Adrenal gland (tissue), 9 donors: ENCODE measurements at regions not wholly inside any gene's neighbourhood (a gene's known extent, or its start where the extent isn't known, plus 50 kb on each side); places are given as distances from the start of the nearest gene placed in this dataset.

Experiments used
- DNase-seq, 7 donors: peaks; one replicate each; pipeline ENCODE4 v3.0.0-alpha.2; 2019 to 2020
- H3K27ac ChIP-seq, 5 donors: fragments of 200-600 bp; sonication (generic) in 4 of 5; 1 replicate in 3 of 5; 2 replicates in 2 of 5; pipeline versions ENCODE4 v1.5.1 to v1.8.0; 2016 to 2020; ENCODE audit warnings: mild to moderate bottlenecking in 1 of 5
- H3K27me3 ChIP-seq: fragments of 200-600 bp; 2 replicates; pipeline ENCODE4 v1.8.0; 2021
- H3K36me3 ChIP-seq, 2 donors: fragments of 200-600 bp; replicated peaks in 1 of 2; 1 replicate in 1 of 2; 2 replicates in 1 of 2; pipeline versions ENCODE4 v1.5.1 to v1.8.0; 2018 to 2022
- H3K4me1 ChIP-seq, 2 donors: fragments of 200-600 bp; replicated peaks in 1 of 2; 1 replicate in 1 of 2; 2 replicates in 1 of 2; pipeline versions ENCODE4 v1.5.1 to v1.8.0; 2018 to 2021
- H3K4me3 ChIP-seq, 4 donors: fragments of 200-600 bp; sonication (generic) in 3 of 4; one replicate each; pipeline ENCODE4 v1.5.1; 2016 to 2018
- H3K9me3 ChIP-seq, 3 donors: fragments of 200-600 bp; sonication (generic) in 1 of 3; replicated peaks in 1 of 3; 1 replicate in 2 of 3; 2 replicates in 1 of 3; pipeline versions ENCODE4 v1.5.1 to v1.8.0; 2016 to 2021
- POLR2A ChIP-seq, 2 donors: fragments of 450-650 bp; IDR thresholded peaks; one replicate each; pipeline ENCODE4 v1.6.1; 2017; ENCODE audit warnings: antibody characterized with exemption in 2 of 2, mild to moderate bottlenecking in 2 of 2, moderate library complexity in 1 of 2
- WGBS, 4 donors: extraction: QIAGEN DNeasy Blood & Tissue Kit in 2 of 4; methylation state at CpG; one replicate each; pipeline versions ENCODE4 v1.1.5 to v1.1.7; 2013 to 2017; 5-methylcytosine and 5-hydroxymethylcytosine counted together
- intact Hi-C, 2 donors: fragments of 100-400 bp; cut with DNase I; formaldehyde crosslinking; loops; one replicate each; pipeline versions ENCODE4 v1.14.1 to v1.15.0; 2022 to 2023
- TF ChIP-seq, protein P1 (sequence below), 6 experiments: fragments of 450-650 bp in 4 of 6; fragments of 200-600 bp in 2 of 6; sonication (generic) in 1 of 6; IDR thresholded peaks; 1 replicate in 5 of 6; 2 replicates in 1 of 6; pipeline versions ENCODE4 v1.5.1 to v1.8.0; 2016 to 2021; ENCODE audit warnings: antibody characterized with exemption in 6 of 6, mild to moderate bottlenecking in 2 of 6, moderate library complexity in 1 of 6
- donor health status: healthy with polysubstance abuse.
- donor health status: Bipolar disorder and iron deficiency.
- donor health status: DM: yes; HTN: yes; CAD: no.
- donor health status: DM: no; HTN: no; CAD: no.
- donor health status: DM: no; HTN: no; CAD: no.

DNA sequence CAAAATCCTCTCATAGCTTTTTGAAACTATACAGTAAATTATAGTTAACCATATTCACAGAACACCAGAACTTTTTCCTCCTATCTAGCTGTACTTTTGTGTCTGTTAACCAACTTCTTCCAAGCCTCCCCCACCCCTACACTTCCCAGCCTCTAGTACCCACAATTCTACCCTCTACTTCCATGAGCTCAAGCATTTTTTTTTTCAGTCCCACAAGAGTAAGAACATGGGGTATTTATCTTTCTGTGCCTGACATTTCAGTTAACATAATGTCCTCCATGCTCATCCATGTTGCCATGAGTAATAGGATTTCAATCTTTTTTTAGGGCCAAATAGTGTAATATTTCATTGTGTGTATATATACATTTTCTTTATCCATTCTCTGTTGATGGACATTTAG, 128.3 kb upstream of the MAN2A1 start:
- TF ChIP-seq, protein P1, sequence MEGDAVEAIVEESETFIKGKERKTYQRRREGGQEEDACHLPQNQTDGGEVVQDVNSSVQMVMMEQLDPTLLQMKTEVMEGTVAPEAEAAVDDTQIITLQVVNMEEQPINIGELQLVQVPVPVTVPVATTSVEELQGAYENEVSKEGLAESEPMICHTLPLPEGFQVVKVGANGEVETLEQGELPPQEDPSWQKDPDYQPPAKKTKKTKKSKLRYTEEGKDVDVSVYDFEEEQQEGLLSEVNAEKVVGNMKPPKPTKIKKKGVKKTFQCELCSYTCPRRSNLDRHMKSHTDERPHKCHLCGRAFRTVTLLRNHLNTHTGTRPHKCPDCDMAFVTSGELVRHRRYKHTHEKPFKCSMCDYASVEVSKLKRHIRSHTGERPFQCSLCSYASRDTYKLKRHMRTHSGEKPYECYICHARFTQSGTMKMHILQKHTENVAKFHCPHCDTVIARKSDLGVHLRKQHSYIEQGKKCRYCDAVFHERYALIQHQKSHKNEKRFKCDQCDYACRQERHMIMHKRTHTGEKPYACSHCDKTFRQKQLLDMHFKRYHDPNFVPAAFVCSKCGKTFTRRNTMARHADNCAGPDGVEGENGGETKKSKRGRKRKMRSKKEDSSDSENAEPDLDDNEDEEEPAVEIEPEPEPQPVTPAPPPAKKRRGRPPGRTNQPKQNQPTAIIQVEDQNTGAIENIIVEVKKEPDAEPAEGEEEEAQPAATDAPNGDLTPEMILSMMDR (IDR thresholded peaks at IDR 0.05) = no peak
- no peak for TF ChIP-seq POLR2A (IDR thresholded peaks at IDR 0.05)

DNA sequence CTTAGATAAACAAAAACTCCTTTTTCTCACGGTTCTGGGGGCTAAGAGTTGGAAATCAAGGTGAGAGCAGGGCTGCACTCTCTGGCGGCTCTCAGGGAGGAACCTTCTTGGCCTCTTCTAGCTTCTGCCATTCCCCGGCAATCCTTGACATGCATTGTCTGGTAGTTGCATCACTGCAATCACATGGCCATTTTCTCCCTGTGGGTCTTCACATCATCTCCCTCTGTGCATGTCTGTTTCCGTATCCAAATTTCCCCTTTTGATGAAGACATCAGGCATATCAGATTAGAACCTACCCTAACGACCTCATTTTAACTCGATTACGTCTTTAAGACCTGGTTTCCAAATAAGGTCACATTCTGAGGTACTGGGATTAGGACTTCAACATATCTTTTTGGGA, 129.2 kb upstream of the MAN2A1 start:
- H3K27ac ChIP-seq = no peak overlapping the region
- no peaks in the 10 kb centered on the region for H3K27me3 ChIP-seq
- no peak for TF ChIP-seq POLR2A (IDR thresholded peaks at IDR 0.05)
- TF ChIP-seq, protein P1 (IDR thresholded peaks at IDR 0.05) = no peak
- intact Hi-C loops = no loop called here
- 82 to 95% (median 89%) methylated on average over 7 of the region's 7 CpGs for WGBS, 4 donors
- H3K9me3 ChIP-seq = no peaks in the 10 kb centered on the region
- no peaks in the 10 kb centered on the region for H3K4me1 ChIP-seq
- no peak overlapping the region for H3K4me3 ChIP-seq
- no peak for DNase-seq
- H3K36me3 ChIP-seq = no peaks in the 10 kb centered on the region

More for the DNA sequence above, 128.3 kb upstream of the MAN2A1 start:
- no peak overlapping the region for H3K4me3 ChIP-seq
- DNase-seq = no peak
- H3K27ac ChIP-seq = no peak overlapping the region
- H3K36me3 ChIP-seq = no peaks in the 10 kb centered on the region
- no peaks in the 10 kb centered on the region for H3K4me1 ChIP-seq
- H3K9me3 ChIP-seq = no peaks in the 10 kb centered on the region
- no peaks in the 10 kb centered on the region for H3K27me3 ChIP-seq
- intact Hi-C loops = no loop called here

DNA sequence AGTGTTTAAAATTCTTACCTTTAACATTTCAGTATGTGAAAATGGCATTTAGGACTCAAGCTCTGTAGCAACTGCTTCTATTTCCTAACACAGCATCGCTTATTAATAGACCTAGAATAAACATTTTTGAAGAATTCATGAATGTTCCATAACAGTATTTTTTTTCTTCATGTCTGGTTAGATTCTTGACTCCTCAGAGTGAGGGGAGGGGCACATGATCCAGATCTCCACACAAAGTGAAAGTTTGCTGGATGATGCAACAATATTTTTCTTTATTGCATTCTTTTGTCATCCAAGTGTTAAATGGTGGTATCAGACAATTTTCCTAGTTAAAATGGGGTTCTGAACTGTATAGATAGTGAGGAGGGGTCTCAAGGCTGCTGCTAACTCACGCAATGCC, 130.8 kb upstream of the MAN2A1 start:
- DNase-seq = no peak
- no peaks in the 10 kb centered on the region for H3K36me3 ChIP-seq
- intact Hi-C loops = no loop called here
- TF ChIP-seq, protein P1 (IDR thresholded peaks at IDR 0.05) = no peak
- 86 to 90% (median 87%) methylated on average over 2 of the region's 2 CpGs for WGBS, 4 donors
- H3K4me1 ChIP-seq = no peaks in the 10 kb centered on the region
- H3K27me3 ChIP-seq = no peaks in the 10 kb centered on the region
- H3K9me3 ChIP-seq = no peaks in the 10 kb centered on the region
- no peak overlapping the region for H3K4me3 ChIP-seq
- H3K27ac ChIP-seq = no peak overlapping the region

DNA sequence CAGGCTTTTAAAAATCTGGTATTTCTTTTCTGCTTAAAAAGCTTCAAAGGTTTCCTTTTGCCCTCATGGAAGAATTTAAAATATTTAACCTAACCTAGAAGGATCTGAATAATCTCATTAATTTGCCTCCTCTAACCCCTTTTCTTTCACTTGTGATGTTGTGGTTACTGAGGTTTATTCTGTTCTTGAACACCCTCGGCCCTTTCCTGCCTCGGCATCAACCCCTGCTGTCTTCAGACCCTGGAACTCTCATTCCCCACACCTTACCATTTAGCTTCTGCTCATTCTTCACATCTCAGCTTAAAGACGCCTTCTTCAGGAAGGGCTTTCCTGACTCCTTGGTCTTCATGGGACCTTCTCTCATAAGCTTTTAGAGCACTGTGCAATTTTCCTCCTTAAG, 131.4 kb upstream of the MAN2A1 start:
- Histone ChIP-seq H3K4me1 (no peaks in the 10 kb centered on the region), H3K9me3 (no peaks in the 10 kb centered on the region), H3K4me3 (no peak overlapping the region), H3K36me3 (no peaks in the 10 kb centered on the region), H3K27me3 (no peaks in the 10 kb centered on the region), H3K27ac (no peak overlapping the region)
- WGBS, 4 donors = 64 to 78% (median 69%) methylated on average over 3 of the region's 3 CpGs
- TF ChIP-seq POLR2A (IDR thresholded peaks at IDR 0.05) = no peak
- TF ChIP-seq, protein P1 (IDR thresholded peaks at IDR 0.05) = no peak
- intact Hi-C loops = no loop called here
- no peak for DNase-seq
